GM23338 (cell line): ENCODE measurements at regions not wholly inside any gene's neighbourhood (a gene's known extent, or its start where the extent isn't known, plus 50 kb on each side); places are given as distances from the start of the nearest gene placed in this dataset.

ENCODE experiments used
- CREB1 ChIP-seq: fragments of 250-450 bp; sonication (Bioruptor Pico); IDR thresholded peaks from 2 replicates; pipeline ENCODE4 v1.5.0; 2020; ENCODE audit warnings: low read depth, mild to moderate bottlenecking, moderate library complexity
- EZH2 ChIP-seq: fragments of 200-600 bp; sonication (generic); IDR thresholded peaks from one replicate; pipeline ENCODE4 v1.8.0; 2017; ENCODE audit warnings: antibody characterized with exemption, mild to moderate bottlenecking, low read depth; ENCODE audit not compliant: unreplicated experiment
- EZH2phosphoT487 ChIP-seq: fragments of 200-600 bp; sonication (generic); IDR thresholded peaks from one replicate; pipeline ENCODE4 v1.8.1; 2018; ENCODE audit warnings: antibody characterized with exemption; ENCODE audit not compliant: unreplicated experiment
- JUNB ChIP-seq: IDR thresholded peaks from one replicate; pipeline ENCODE4 v1.6.1; 2016; ENCODE audit warnings: antibody characterized with exemption; ENCODE audit not compliant: unreplicated experiment
- NANOG ChIP-seq: IDR thresholded peaks from 2 replicates; pipeline ENCODE4 v1.6.1; 2016; ENCODE audit warnings: antibody characterized with exemption, borderline replicate concordance
- POLR2AphosphoS5 ChIP-seq: IDR thresholded peaks from 2 replicates; pipeline ENCODE4 v1.6.1; 2016; ENCODE audit warnings: antibody characterized with exemption, low read depth
- STAT1 ChIP-seq: IDR thresholded peaks from one replicate; pipeline ENCODE4 v1.6.1; 2016; ENCODE audit warnings: antibody characterized with exemption; ENCODE audit not compliant: unreplicated experiment
- TF ChIP-seq, protein P1 (sequence below): fragments of 250-450 bp; sonication (Bioruptor Pico); IDR thresholded peaks from 2 replicates; pipeline ENCODE4 v1.5.0; 2020; ENCODE audit warnings: mild to moderate bottlenecking, moderate library complexity
- TF ChIP-seq, protein P2 (sequence below): IDR thresholded peaks from one replicate; pipeline ENCODE4 v1.6.1; 2018; ENCODE audit warnings: antibody characterized with exemption; ENCODE audit not compliant: unreplicated experiment
- TF ChIP-seq, protein P3 (sequence below), 2 experiments: fragments of 200-600 bp in 1 of 2; sonication (generic) in 1 of 2; conservative IDR thresholded peaks; 2 replicates each; pipeline versions ENCODE4 v1.5.1 to v1.6.1; 2016 to 2017; ENCODE audit warnings: antibody characterized with exemption in 2 of 2, low read depth in 2 of 2, mild to moderate bottlenecking in 2 of 2, moderate library complexity in 1 of 2

DNA sequence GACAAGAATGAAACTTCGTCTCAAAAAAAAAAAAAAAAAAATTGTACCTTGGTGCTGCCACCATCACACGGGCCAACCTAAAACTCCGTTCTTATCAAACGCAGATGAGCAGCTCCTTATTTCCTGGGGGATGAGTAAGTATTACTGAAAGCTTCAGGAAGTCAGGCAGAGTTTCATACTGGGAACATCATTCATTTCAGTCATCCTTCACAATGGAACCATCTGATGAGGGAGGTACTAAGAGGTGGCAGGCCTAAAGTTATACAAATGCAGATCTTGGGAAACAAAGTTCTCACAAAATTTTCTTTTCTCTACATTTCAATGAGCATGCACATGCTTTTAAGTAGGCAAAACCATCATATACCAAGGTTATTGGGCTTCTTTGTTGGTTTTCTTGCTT, 636.0 kb upstream of the LMCD1 start (continued):
- TF ChIP-seq, protein P1, sequence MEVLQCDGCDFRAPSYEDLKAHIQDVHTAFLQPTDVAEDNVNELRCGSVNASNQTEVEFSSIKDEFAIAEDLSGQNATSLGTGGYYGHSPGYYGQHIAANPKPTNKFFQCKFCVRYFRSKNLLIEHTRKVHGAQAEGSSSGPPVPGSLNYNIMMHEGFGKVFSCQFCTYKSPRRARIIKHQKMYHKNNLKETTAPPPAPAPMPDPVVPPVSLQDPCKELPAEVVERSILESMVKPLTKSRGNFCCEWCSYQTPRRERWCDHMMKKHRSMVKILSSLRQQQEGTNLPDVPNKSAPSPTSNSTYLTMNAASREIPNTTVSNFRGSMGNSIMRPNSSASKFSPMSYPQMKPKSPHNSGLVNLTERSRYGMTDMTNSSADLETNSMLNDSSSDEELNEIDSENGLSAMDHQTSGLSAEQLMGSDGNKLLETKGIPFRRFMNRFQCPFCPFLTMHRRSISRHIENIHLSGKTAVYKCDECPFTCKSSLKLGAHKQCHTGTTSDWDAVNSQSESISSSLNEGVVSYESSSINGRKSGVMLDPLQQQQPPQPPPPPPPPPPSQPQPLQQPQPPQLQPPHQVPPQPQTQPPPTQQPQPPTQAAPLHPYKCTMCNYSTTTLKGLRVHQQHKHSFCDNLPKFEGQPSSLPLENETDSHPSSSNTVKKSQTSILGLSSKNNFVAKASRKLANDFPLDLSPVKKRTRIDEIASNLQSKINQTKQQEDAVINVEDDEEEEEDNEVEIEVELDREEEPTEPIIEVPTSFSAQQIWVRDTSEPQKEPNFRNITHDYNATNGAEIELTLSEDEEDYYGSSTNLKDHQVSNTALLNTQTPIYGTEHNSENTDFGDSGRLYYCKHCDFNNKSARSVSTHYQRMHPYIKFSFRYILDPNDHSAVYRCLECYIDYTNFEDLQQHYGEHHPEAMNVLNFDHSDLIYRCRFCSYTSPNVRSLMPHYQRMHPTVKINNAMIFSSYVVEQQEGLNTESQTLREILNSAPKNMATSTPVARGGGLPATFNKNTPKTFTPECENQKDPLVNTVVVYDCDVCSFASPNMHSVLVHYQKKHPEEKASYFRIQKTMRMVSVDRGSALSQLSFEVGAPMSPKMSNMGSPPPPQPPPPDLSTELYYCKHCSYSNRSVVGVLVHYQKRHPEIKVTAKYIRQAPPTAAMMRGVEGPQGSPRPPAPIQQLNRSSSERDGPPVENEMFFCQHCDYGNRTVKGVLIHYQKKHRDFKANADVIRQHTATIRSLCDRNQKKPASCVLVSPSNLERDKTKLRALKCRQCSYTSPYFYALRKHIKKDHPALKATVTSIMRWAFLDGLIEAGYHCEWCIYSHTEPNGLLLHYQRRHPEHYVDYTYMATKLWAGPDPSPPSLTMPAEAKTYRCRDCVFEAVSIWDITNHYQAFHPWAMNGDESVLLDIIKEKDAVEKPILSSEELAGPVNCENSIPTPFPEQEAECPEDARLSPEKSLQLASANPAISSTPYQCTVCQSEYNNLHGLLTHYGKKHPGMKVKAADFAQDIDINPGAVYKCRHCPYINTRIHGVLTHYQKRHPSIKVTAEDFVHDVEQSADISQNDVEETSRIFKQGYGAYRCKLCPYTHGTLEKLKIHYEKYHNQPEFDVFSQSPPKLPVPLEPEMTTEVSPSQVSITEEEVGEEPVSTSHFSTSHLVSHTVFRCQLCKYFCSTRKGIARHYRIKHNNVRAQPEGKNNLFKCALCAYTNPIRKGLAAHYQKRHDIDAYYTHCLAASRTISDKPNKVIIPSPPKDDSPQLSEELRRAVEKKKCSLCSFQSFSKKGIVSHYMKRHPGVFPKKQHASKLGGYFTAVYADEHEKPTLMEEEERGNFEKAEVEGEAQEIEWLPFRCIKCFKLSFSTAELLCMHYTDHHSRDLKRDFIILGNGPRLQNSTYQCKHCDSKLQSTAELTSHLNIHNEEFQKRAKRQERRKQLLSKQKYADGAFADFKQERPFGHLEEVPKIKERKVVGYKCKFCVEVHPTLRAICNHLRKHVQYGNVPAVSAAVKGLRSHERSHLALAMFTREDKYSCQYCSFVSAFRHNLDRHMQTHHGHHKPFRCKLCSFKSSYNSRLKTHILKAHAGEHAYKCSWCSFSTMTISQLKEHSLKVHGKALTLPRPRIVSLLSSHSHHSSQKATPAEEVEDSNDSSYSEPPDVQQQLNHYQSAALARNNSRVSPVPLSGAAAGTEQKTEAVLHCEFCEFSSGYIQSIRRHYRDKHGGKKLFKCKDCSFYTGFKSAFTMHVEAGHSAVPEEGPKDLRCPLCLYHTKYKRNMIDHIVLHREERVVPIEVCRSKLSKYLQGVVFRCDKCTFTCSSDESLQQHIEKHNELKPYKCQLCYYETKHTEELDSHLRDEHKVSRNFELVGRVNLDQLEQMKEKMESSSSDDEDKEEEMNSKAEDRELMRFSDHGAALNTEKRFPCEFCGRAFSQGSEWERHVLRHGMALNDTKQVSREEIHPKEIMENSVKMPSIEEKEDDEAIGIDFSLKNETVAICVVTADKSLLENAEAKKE (CRISPR knock-in tag) = no peak
- no peak for TF ChIP-seq JUNB
- no peak for TF ChIP-seq CREB1
- TF ChIP-seq, protein P2, sequence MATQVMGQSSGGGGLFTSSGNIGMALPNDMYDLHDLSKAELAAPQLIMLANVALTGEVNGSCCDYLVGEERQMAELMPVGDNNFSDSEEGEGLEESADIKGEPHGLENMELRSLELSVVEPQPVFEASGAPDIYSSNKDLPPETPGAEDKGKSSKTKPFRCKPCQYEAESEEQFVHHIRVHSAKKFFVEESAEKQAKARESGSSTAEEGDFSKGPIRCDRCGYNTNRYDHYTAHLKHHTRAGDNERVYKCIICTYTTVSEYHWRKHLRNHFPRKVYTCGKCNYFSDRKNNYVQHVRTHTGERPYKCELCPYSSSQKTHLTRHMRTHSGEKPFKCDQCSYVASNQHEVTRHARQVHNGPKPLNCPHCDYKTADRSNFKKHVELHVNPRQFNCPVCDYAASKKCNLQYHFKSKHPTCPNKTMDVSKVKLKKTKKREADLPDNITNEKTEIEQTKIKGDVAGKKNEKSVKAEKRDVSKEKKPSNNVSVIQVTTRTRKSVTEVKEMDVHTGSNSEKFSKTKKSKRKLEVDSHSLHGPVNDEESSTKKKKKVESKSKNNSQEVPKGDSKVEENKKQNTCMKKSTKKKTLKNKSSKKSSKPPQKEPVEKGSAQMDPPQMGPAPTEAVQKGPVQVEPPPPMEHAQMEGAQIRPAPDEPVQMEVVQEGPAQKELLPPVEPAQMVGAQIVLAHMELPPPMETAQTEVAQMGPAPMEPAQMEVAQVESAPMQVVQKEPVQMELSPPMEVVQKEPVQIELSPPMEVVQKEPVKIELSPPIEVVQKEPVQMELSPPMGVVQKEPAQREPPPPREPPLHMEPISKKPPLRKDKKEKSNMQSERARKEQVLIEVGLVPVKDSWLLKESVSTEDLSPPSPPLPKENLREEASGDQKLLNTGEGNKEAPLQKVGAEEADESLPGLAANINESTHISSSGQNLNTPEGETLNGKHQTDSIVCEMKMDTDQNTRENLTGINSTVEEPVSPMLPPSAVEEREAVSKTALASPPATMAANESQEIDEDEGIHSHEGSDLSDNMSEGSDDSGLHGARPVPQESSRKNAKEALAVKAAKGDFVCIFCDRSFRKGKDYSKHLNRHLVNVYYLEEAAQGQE = no peak
- no peak for TF ChIP-seq EZH2phosphoT487
- no peak for TF ChIP-seq STAT1
- no peak for TF ChIP-seq EZH2
- no peak for TF ChIP-seq NANOG
- TF ChIP-seq POLR2AphosphoS5 = no peak
- TF ChIP-seq, protein P3, sequence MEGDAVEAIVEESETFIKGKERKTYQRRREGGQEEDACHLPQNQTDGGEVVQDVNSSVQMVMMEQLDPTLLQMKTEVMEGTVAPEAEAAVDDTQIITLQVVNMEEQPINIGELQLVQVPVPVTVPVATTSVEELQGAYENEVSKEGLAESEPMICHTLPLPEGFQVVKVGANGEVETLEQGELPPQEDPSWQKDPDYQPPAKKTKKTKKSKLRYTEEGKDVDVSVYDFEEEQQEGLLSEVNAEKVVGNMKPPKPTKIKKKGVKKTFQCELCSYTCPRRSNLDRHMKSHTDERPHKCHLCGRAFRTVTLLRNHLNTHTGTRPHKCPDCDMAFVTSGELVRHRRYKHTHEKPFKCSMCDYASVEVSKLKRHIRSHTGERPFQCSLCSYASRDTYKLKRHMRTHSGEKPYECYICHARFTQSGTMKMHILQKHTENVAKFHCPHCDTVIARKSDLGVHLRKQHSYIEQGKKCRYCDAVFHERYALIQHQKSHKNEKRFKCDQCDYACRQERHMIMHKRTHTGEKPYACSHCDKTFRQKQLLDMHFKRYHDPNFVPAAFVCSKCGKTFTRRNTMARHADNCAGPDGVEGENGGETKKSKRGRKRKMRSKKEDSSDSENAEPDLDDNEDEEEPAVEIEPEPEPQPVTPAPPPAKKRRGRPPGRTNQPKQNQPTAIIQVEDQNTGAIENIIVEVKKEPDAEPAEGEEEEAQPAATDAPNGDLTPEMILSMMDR (conservative IDR thresholded peaks at IDR 0.05; ENCODE audit: low read depth in 2 of 2) = no peak
